GM12864 (cell line): ENCODE measurements at regions not wholly inside any gene's neighbourhood (a gene's known extent, or its start where the extent isn't known, plus 50 kb on each side); places are given as distances from the start of the nearest gene placed in this dataset.

Experiments
- DNase-seq: peaks from one replicate; pipeline ENCODE4 v3.0.0-alpha.2; 2011; ENCODE audit warnings: low read depth
- H3K4me3 ChIP-seq: 2 replicates; pipeline ENCODE4 v1.5.1; 2011; ENCODE audit warnings: mild to moderate bottlenecking, low read depth, low read length, control low read depth
- TF ChIP-seq, protein P1 (sequence below): IDR thresholded peaks from 2 replicates; pipeline ENCODE4 v1.5.1; 2011; ENCODE audit warnings: low read depth, mild to moderate bottlenecking, moderate library complexity, low read length, control low read depth, inconsistent platforms; ENCODE audit errors: missing control alignments

DNA sequence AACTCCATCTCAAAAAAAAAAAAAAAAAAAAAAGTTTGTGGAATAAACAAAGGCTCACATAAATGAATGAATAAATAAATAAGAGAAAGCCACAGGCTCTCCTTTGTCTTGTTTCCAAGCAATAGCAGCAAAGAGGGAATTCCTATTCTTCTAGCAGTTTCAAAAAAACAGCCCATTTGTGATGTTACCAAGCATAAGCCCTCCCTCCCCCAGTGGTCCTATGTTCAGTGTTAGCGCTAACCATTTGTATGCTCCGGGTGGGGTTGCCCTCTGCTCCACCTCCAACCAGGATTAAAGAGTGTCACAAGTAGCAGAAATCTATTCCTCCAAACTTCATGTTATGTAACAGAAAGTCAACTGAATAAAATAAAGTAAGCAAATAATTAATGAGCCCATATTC, 1215.0 kb upstream of the TENM4 start:
- H3K4me3 ChIP-seq, result no peak overlapping the region
- no peak for DNase-seq
- TF ChIP-seq, protein P1, sequence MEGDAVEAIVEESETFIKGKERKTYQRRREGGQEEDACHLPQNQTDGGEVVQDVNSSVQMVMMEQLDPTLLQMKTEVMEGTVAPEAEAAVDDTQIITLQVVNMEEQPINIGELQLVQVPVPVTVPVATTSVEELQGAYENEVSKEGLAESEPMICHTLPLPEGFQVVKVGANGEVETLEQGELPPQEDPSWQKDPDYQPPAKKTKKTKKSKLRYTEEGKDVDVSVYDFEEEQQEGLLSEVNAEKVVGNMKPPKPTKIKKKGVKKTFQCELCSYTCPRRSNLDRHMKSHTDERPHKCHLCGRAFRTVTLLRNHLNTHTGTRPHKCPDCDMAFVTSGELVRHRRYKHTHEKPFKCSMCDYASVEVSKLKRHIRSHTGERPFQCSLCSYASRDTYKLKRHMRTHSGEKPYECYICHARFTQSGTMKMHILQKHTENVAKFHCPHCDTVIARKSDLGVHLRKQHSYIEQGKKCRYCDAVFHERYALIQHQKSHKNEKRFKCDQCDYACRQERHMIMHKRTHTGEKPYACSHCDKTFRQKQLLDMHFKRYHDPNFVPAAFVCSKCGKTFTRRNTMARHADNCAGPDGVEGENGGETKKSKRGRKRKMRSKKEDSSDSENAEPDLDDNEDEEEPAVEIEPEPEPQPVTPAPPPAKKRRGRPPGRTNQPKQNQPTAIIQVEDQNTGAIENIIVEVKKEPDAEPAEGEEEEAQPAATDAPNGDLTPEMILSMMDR, result no peak

DNA sequence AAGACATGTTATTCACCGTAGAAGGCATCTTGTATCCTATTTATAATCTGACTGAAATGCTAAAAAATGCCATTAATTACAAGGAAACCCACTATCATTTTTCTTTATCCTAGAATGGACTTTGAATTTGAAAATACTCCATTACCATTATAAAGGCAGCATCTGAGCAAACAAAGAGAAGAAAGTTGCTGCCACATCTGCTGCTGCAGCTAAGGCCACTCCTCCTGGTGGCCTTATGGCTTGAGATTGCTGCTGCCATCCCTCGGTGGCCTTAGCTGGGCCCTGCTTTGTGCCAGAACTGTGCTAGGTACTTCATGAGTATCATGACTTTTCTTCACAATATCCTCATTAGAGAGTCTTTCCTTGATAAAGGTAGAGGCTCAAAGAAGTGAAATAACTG, 1210.1 kb upstream of the TENM4 start:
- DNase-seq, result no peak
- TF ChIP-seq, protein P1, result no peak
- no peak overlapping the region for H3K4me3 ChIP-seq

DNA sequence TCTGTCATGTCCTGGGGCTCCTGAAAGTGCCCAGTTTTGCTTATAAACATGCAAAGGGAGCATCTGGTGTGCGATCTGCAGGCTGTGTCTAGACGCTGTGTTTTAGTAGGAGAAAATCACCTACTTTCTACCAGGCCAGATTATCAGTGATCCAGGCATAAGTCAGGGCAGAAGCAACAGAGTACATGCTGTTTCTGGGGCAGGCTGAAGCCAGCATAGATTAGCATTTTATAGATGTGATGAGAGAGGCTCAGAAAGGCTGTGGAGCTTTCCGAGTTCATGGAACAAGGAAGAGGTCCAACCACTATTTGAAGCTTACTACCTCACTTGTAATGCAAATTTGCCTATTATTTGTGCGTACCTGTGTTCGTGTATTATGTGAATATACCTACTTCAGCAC, 1208.4 kb upstream of the TENM4 start:
- DNase-seq, result no peak
- H3K4me3 ChIP-seq, result no peak overlapping the region
- TF ChIP-seq, protein P1, result no peak

DNA sequence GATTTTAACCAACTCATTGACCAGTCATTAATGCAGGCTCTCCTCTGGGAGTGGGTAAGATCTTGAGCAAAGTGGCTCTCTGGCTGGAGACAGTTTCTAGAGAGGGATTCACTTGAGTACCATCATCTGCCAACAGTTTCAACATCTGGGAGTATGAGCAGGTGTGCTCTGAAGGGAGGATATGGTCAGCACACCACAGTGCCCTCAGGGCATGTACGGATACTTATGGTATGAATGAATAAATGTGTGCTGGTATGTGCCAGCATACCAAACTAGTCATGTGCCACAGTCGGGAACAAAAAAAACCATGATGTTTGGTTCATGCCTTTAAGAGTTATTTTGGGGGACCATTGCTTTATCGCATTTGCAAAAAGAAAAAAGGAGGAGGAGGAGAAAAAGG, 1197.5 kb upstream of the TENM4 start:
- TF ChIP-seq, protein P1, result no peak

DNA sequence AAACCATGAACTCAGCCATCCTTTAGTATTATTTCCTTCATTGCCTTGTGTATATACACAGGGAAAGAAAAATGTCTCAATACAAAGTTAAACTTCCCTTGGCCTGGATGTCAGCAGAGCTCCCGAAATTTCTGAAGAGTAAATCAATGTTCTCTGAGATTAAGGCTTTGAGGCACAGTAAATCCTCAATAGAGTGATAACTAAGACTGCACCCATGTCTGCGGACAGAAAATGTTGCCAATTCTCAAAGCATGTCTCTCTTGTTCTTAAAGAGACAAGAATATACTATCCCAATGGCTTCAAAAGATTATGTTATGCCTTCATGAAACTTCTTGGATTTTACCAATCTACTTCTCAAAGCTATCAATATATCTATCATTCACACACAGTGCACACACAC, 1196.7 kb upstream of the TENM4 start:
- DNase-seq, result no peak

More for the DNA sequence above, 1197.5 kb upstream of the TENM4 start:
- H3K4me3 ChIP-seq, result no peak overlapping the region
- no peak for DNase-seq

DNA sequence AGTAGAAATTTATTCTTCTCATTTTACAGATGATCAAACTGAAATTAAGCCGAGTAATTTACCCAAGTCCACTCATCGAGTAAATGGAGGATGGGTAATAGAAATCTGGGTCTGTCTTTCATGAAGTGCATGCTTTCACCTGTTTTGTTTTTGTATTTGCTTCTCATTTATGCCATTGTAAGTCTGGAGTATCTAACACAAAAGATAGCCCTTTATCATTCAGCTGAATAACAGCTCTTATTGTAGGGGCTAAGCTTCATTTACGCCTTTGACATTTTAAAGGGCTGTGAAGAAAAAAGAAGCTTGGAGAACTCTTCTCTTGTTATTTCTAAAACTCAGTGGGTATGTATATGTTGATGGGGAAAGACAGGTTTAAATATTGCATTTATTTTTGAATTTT, 1196.2 kb upstream of the TENM4 start:
- TF ChIP-seq, protein P1, result no peak
- no peak overlapping the region for H3K4me3 ChIP-seq

More for the DNA sequence above, 1196.7 kb upstream of the TENM4 start:
- H3K4me3 ChIP-seq, result no peak overlapping the region
- TF ChIP-seq, protein P1, result no peak

DNA sequence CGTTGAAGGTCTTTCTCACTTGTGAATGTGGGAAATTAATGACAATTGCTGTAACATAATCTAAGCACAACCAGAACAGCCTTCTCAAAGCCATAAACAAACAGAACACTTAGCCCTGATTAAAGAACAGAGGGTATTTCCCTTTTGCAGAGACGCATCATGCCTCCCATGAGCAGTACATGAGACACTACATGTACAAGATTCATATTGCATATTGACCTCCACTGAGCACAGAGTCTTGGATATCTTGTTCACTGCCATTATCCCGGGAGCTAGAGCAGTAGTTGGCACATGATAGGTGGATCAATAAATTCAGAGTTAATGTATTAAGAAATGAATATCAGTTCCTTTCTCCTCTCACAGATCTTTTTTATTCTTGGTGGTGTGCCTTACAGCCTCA, 1194.3 kb upstream of the TENM4 start:
- no peak for DNase-seq
- TF ChIP-seq, protein P1, result no peak
- no peak overlapping the region for H3K4me3 ChIP-seq

More for the DNA sequence above, 1196.2 kb upstream of the TENM4 start:
- no peak for DNase-seq
